ENCODE measurements at regions not wholly inside any gene's neighbourhood (a gene's known extent, or its start where the extent isn't known, plus 50 kb on each side); places are given as distances from the start of the nearest gene placed in this dataset.

- TF ChIP-seq CTCF (IDR thresholded peaks at IDR 0.05) (no peak), RAD21 (IDR thresholded peaks at IDR 0.05; ENCODE audit: low read length) (no peak), MXI1 (IDR thresholded peaks at IDR 0.05; ENCODE audit: low read depth, low read length) (no peak), TEAD4 (IDR thresholded peaks at IDR 0.05; ENCODE audit: borderline replicate concordance, insufficient read depth) (no peak), TAF1 (IDR thresholded peaks at IDR 0.05; ENCODE audit: borderline replicate concordance, low read depth, low read length) (no peak), CHD2 (IDR thresholded peaks at IDR 0.05; ENCODE audit: low read length, partially characterized antibody) (no peak), EZH2phosphoT487 (IDR thresholded peaks at IDR 0.05; ENCODE audit: borderline replicate concordance, low read depth) (no peak), TCF12 (IDR thresholded peaks at IDR 0.05) (no peak)
Measured at GRCh38 chr5:119951330-119951934, 322.1 kb downstream of the FAM170A start.
